ENCODE measurements at regions not wholly inside any gene's neighbourhood (a gene's known extent, or its start where the extent isn't known, plus 50 kb on each side); places are given as distances from the start of the nearest gene placed in this dataset.
"Not testable (repeated sequence)": the region's sequence is repeated elsewhere in the genome, so short reads cannot be mapped to it uniquely, and the experiment has no call there.

DNA sequence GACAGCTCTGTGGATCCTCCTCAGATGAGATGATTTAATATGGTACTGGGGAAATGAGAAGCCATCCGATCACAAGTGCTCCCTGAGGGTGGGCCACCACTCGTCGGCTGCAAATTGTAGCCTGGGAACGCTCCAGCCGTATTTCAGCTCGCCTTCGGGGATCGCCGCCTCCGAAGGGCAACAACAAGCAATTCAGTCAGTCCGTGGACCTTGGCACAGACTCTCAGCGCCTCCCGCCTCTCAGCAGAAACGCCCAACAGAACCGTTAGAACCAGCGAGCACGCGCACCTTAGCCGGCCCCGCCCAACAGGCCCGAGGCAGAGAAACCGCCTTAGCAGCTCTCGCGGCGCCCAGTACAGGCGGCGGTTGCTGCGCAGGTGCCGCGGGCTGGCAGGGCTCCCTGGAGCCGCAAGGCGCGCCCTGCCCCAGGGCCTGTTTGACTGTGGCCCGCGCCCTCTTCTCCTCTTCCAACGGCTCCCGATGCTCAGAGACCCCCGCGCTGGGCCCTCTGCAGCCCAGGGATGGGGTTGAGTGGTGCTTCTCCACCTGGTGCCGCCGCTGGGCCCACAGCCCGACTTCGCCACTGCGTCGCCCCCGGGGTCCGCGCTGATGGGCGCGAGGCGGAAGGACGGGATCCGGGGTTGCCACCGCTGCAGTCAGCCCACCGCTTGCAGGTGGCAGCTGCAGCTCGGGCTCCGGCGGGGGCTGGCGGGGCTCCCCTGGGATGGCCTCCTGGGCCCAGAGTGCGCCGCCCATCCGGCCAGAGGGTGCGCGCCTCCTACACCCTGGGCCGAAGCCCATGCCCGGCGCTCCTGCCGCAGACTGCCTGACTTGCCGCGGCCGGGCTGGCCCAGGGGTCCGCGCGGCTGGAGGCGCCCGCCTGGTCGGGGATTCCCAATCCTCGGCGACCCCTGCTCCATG, 77.9 kb upstream of the PABPC3 start:
- H3K36me3 Mint-ChIP-seq, H3K4me1 Mint-ChIP-seq, H3K9me3 Mint-ChIP-seq, H3K27ac Mint-ChIP-seq: not testable (repeated sequence)
- H3K27me3 Mint-ChIP-seq: peaks cover 34% of the 10 kb centered on the region
- H3K4me3 Mint-ChIP-seq: peak overlapping the region; percentile 2

DNA sequence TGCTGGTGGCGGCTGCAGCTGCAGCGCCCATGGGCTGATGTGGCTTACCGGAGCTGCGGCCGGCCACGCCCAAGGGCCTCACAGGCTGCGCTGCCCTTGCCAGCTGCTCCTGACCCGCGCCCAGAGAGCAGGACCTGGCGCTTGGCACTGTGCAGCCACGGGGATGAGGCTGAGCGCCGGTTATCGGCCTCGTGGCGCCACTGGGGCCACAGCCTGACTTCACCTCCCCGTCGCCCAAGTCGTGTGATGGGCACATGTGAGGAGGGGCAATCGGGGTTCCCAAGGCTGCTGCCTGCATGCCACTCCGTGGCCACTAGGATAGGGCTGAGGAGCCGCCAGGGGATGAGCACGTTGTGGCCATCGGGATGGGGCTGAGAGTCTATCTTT, 77.2 kb upstream of the PABPC3 start:
- H3K27ac Mint-ChIP-seq: no peak overlapping the region
- no peaks in the 10 kb centered on the region for H3K9me3 Mint-ChIP-seq
- no peaks in the 10 kb centered on the region for H3K36me3 Mint-ChIP-seq
- H3K4me3 Mint-ChIP-seq: no peak overlapping the region
- H3K27me3 Mint-ChIP-seq: peaks cover 34% of the 10 kb centered on the region
- peaks cover 8% of the 10 kb centered on the region for H3K4me1 Mint-ChIP-seq

DNA sequence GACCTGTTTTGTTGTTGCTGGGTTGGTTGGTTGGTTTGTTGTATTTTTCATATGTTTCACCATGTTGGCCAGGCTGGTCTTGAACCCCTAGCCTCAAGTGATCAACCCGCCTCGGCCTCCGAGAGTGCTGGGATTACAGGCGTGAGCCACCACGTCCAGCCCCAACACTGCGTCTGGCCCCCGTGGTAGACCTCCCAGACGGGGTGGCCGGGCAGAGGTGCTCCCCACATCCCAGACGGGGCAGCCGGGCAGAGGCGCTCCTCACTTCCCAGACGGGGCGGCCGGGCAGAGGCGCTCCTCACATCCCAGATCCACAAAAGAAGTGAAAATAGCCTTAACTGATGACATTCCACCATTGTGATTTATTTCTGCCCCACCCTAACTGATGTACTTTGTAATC, 76.2 kb upstream of the PABPC3 start:
- not testable (repeated sequence) for H3K9me3 Mint-ChIP-seq, H3K27ac Mint-ChIP-seq, H3K4me3 Mint-ChIP-seq, H3K4me1 Mint-ChIP-seq, H3K36me3 Mint-ChIP-seq
- H3K27me3 Mint-ChIP-seq: peaks cover 36% of the 10 kb centered on the region

GRCh38 chr13:25024175-25024574, 71.8 kb upstream of the PABPC3 start:
- H3K36me3 Mint-ChIP-seq: no peaks in the 10 kb centered on the region
- H3K4me3 Mint-ChIP-seq: no peak overlapping the region
- no peaks in the 10 kb centered on the region for H3K4me1 Mint-ChIP-seq
- peaks cover 36% of the 10 kb centered on the region for H3K27me3 Mint-ChIP-seq
- H3K27ac Mint-ChIP-seq: no peak overlapping the region
- H3K9me3 Mint-ChIP-seq: no peaks in the 10 kb centered on the region

DNA sequence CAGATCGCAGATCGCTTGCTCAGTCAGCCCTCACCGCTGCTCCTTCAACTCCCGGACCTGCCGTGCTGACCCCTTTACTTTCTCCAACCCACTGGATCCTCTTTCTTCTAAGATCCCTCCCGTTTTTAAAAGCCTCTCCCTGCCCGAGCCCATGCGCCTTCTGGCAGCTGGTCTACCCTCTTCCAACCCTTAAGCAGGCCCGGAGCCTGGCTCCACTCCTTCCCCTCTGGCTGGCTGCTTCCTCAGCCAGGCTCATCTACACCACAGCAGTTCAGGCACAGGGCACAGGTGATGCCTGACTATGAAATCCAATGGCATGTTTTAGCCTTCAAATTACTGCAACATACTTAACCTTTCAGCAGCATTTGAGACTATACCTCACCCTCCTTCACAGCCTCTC, 63.8 kb upstream of the PABPC3 start:
- Mint-ChIP-seq H3K36me3 (no peaks in the 10 kb centered on the region), H3K27me3 (peaks cover 21% of the 10 kb centered on the region), H3K4me3 (no peak overlapping the region), H3K4me1 (no peaks in the 10 kb centered on the region), H3K9me3 (no peaks in the 10 kb centered on the region), H3K27ac (no peak overlapping the region)

DNA sequence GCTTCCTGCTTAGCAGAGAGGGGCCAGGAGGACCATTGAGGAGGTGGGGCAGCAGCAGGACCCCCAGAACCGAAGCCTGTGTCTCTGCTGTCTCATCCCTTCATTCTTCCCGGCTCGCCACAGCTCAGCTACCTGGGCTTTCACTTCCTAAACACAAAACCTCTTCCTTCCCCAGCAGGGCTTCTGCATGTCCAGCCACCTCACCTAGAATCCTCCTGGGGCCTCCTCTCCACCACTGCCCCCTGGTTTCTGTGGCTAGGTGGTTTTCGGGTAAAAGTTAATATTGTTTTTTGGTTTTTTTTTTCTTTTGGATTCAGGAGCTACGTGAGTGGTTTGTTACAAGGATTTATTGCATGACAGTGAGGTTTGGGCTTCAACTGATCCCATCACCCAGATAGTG, 61.8 kb upstream of the PABPC3 start:
- Mint-ChIP-seq H3K36me3 (no peaks in the 10 kb centered on the region), H3K27ac (no peak overlapping the region), H3K9me3 (no peaks in the 10 kb centered on the region), H3K4me1 (no peaks in the 10 kb centered on the region), H3K4me3 (no peak overlapping the region), H3K27me3 (peaks cover 19% of the 10 kb centered on the region)

- Mint-ChIP-seq H3K9me3 (no peaks in the 10 kb centered on the region), H3K4me3 (no peak overlapping the region), H3K36me3 (no peaks in the 10 kb centered on the region), H3K4me1 (no peaks in the 10 kb centered on the region), H3K27me3 (peaks cover 21% of the 10 kb centered on the region), H3K27ac (no peak overlapping the region)
Measured at GRCh38 chr13:25037057-25037813, 58.7 kb upstream of the PABPC3 start.

- Mint-ChIP-seq H3K4me1 (peaks cover 5% of the 10 kb centered on the region), H3K9me3 (no peaks in the 10 kb centered on the region), H3K36me3 (no peaks in the 10 kb centered on the region), H3K27ac (no peak overlapping the region), H3K4me3 (no peak overlapping the region), H3K27me3 (peaks cover 23% of the 10 kb centered on the region)
Measured at GRCh38 chr13:25042151-25042865, 53.6 kb upstream of the PABPC3 start.

DNA sequence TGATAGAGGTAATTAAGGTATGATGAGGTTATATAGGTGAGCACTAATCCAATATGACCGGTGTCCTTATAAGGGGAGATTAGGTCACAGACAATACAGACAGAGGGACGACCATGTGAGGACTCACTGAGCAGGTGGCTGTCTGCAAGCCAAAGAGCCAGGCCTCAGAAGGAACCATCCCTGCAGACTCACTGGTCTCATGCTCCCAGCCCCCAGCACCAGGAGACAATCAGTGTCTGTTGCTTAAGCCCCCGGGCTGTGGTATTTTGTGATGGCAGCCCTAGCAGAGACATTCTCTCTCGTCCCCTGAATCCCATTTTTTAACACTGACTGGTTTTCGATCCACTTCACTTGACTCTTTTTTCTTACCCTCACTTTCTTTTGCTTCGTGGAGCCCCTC, 51.9 kb upstream of the PABPC3 start:
- no peak overlapping the region for H3K4me3 Mint-ChIP-seq
- H3K9me3 Mint-ChIP-seq: no peaks in the 10 kb centered on the region
- H3K27ac Mint-ChIP-seq: no peak overlapping the region
- peaks cover 30% of the 10 kb centered on the region for H3K27me3 Mint-ChIP-seq
- H3K36me3 Mint-ChIP-seq: no peaks in the 10 kb centered on the region
- H3K4me1 Mint-ChIP-seq: peaks cover 5% of the 10 kb centered on the region
